HG03108 (cell line): ENCODE measurements at regions not wholly inside any gene's neighbourhood (a gene's known extent, or its start where the extent isn't known, plus 50 kb on each side); places are given as distances from the start of the nearest gene placed in this dataset.

Experiments
- ATAC-seq: cut with Tn5 transposase; IDR thresholded peaks from one replicate; pipeline ENCODE4 v1.9.1; 2021; ENCODE audit warnings: moderate library complexity; ENCODE audit not compliant: unreplicated experiment

DNA sequence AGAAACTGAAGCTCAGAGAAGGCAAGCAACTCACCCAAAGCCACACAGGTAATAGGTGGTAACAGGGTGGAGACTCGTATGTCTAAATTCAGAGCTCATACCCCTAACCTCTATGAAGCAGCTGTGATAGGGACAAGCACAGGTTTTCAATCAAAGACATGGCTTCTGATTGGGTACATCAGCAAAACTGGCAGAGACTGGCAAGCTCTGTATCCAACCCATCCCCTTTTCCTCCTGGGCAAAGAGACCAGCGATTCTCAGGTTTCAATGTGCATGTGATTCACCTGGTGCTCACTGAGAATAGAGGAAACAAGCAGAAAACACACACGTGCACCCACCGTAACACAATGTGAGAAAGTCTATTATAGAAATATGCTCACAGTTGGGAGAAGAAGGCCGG lies 153.0 kb downstream of the SMIM20 start:
- ATAC-seq = no peak

DNA sequence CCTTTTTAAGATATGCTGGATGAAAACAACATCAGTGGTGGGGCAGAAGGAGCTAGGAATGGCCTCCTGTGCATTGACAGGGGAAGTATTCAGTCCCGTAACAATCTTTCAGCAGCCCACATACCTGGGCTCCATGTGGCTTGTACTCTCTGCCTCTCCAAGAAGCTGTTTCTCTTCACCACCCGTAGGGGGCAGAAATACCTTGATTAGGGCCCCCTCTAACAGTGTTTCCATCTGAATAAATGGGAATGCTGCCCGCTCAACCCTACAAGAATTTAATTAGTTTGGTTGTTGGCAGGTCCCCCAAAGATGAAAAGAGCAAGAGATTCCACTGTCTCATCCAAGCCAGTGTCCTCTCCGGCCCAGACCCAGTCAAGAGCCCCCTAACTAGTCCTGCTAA lies 155.2 kb downstream of the SMIM20 start:
- no peak for ATAC-seq

DNA sequence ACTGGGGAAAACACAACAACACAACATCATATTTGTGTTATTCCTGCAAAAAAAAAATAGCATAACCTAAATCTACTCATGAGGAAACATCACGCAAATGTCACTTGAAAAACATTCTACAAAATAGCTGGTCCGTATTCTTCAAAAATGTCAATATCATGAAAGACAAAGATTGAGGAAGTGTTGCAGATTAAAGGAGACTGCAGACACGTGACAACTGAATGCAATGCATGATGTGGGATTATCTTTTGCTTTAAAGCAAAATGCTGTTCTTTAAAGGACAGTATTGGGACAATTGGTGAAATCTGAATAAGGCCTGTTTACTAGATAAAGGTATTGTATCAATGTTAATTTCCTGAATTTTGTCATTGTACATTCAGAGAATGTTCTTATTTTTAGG lies 157.7 kb downstream of the SMIM20 start:
- no peak for ATAC-seq

DNA sequence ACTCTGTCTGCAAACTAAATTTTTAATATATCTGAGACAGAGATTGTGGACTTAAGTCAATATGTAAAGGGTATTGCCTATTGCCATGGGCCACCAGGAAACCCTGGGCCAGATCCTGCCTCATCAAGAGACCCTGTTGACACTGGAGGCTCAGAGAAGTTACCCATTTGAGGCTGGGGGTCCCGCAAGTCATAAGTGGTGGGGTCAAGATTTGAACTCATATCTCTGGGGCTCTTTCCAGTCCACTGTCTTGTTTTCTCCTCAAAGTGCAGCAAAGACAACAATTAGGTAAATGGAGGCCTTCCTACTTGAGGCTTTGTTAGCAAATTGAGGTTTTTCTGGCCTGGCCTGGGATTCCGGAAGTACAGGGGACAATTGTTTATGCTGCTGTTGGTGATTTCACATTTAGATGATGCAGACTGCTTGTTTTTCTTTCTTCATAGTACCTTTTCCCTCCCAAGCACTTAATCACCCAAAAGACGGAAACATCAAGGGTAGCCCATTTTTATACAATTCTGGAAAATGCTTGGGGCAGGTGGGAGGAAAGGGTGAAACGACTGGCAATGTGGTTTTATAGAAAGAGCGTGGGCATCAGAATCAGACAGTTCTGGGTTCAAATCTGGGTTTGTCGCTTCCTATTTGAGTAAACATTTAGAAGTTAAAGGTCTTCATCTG lies 160.0 kb downstream of the SMIM20 start:
- no peak for ATAC-seq

DNA sequence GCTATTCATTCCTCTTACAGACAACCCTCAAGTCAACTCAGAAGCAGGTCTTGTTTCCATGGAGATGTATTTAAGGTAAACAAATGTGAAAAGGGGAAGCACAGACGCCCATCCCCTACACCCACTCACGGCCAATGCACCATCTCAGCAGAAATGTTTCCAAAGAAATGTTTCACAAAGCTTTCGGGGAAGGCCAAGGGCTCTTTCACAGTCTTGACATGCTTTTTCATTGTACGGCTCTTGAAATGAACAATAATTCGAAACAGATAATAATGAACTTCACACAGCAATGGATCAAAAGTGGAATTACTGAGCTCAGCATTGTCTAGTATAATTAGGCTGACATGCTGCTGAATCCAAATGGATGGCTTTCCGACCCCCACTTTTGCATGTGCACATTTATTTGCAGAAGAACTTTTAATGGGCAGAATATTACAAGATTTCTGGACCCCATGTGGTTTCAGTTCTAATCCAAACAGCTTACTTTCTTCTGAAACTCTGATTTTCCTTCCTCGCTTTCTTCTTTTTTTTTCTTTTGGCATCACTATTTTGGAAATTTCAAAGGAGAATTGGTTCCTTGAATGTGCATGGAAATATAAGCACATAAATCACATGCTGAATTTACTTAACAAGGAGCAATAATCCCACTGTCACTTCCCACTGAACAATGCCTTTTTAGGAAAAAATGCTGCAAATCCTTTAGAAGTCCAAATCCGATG lies 160.9 kb downstream of the SMIM20 start:
- peak; percentile 63 for ATAC-seq

DNA sequence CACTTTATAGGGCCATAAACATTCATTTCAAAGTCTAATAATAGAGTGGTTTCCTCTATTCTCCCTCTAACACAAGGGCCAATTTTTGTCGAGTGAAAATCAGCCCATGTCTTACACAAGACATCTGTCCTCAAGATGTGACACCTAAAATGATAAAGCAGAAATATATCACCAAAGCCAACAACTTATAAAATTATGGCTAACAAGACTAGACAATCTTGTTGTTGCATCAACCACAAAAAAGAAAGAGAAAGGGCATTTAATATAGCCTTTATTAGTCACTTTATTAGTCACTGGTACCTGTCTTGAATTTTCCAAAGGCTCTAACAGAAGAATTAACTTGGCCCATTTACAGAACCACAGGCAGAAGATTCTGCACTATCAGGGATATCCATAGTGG lies 161.6 kb downstream of the SMIM20 start:
- no peak for ATAC-seq

DNA sequence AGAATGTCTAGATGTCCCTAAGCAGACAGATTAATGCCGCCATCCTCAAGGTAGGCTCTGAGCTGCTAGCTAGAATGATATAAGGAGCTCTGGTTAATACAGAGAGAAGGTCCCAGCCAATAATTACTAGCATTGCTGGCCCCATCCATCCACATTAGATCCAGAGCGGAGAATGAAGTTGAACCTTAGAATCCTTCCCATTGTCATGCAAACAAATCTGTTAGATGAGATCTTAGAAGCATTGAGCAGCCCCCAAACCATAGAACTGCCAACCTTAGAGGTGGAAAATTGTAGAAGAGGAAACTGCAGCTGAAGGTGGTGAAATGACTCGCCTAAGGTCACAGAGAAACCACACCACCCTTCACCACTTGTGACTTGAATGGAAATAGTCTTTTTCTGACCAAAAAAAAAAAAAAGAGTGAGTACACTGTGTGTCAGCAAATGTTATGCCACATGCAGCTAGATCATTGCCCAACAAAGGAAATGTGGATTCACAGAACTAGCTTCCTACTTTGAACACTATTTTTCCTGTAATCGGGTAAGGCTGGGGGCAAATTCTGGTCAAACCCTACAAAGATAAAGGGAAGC lies 162.1 kb downstream of the SMIM20 start:
- peak; percentile 61 for ATAC-seq

DNA sequence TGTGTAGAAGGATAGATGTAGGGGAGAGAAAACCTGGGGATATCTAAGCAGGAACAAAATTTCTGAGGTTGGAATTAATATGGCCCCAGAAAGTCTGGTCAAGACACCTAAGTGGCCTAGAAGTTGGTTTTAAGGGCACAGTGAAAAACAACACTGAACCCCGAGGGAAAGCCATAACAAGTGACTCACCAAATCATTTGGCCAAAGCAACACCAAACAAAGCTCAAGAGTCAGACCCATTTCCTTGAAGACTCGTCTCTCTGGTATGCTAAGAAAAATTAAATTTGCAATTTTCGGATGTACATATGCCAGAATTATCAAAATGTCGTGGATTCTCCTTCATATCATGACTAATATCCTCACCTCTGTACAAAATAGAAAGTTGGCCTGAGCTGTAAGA lies 162.9 kb downstream of the SMIM20 start:
- no peak for ATAC-seq

DNA sequence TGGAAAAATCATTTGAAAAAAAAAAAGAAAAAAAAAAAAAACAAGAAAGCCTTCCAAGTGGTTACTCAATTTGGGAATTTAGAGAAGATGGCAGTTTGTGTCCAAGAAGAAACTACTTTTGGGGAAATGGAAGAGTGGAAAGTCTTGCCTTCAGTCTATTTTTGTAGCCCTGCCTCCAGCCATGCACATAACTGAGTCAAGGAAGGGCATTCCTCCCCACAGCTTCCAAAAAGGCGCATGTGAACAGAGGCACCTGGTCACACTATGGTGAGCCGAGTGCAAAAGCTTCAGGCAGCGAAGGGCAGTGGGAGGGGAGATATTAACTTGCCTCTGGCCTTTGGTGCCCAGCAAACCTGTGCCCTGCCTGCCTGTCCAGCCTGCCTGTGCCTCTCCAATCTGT lies 163.7 kb downstream of the SMIM20 start:
- ATAC-seq = no peak

DNA sequence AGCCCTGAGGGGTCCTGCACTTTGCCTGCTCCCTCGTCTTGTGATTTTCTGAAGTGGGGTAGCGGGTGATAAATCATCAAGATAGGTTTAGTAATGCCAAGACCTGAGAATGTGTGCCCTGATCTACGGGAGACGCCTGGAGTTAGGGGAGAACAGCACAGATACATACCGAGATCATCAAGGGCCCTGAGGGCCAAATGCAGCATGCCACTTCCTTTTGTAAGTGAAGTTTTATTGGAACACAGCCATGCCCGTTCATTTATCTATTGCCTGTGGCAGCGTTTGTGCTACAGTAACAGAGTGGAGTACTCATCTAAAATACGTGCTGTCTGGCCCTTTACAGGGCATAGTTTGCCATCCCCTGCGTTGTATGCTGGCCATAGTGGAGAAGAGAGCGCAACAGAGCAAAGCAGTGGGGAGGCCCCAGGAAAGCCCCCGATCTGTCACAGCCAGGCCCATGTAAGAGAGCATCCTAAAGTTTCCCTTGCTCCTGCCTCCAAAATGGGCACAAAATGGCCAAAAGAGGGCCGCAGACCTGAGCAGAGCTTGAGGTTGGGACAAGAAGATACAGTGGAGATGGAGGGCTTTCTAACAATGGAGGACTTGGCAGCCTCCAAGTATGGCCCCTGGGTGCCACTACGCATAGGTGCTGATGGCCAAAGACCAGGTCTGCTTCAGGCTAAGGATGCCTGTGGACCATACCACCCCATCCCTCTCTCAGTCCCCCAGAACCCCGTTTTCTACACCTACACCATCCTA lies 167.0 kb downstream of the SMIM20 start:
- no peak for ATAC-seq

DNA sequence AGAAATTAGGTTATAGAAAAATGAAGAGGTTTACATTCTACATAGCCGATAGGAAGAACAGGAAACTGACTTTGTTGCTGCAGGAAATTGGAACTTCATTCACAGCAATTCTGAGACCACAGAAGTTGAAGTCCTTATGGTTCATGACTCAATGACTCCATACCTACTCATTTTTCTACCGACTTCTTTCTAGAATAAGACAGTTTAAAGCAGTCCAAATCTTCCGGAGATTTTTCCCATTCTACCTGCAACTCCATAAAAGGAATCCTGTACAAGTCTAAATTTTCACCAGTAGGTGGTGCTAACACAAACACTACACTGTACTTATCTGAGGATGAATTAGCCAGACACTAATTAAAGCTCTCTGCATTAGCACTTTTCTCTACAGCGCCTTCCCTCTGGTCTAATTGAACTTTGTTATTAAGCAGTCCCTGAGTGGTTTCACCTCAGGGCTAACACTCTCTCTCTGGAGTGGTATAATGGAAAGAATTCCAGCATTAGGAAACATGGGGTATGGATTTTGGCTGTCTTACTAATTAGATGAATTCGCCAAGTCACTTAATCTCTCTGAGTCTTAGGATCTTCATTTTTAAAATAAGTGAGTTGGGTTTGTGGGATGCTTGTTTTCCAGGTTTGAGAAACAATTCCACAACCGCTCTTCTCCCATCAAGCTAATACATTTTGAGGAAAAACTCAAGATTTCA lies 167.9 kb downstream of the SMIM20 start:
- ATAC-seq = no peak

DNA sequence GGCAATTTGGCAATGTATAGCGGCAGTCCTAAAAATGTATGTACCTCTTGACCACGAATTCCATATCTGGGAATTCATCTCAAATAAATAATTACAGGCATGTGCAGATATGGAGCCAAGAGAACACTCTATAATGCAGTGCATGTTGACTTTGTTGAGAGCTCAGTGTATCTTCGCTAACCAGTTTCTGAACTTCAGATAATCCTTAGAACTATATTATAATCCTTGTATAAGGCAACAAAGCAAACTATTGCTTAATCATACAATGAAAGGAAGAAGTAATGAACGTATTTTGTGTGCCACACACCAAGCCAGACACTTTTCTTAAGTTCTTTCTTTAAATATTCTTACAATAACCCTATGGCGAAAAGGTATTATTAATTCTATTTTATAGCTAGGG lies 168.5 kb downstream of the SMIM20 start:
- no peak for ATAC-seq

DNA sequence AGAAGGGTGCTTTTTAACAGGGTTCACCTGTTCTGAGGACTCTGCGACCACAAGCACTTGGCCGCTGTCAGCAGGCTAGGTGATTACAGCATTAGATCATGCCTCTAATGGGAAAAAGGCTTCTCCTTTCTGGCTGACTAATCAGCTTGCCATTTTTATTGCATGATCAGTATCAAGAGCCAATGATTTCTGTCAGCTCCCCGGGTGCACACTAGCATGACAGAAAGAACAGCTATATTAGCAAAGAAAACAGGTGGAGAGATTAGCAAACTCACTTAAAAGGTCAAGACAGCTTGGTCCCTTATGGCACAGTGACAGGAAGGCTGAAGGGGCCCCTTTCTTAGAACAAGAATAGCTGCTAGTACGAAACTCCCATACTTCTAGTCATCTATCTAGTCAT lies 170.0 kb downstream of the SMIM20 start:
- ATAC-seq = peak; percentile 42

DNA sequence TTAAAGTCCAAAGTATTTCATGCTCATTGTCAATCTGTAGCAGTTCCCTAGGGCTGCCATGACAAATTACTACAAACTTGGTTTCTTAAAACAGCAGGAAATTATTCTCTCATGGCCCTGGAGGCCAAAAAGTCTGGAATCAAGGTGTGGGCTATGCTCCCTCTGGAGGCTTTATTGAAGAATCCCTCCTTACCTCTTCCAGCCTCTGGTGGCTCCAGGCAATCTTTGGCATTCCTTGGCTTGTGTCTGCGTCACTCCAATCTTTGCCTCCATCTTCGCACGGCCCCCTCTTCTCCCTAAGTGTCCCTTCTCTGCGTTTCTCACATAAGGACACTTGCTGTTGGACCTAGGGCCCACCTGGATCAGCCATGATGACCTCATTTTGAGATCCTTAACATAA lies 170.4 kb downstream of the SMIM20 start:
- ATAC-seq = no peak

DNA sequence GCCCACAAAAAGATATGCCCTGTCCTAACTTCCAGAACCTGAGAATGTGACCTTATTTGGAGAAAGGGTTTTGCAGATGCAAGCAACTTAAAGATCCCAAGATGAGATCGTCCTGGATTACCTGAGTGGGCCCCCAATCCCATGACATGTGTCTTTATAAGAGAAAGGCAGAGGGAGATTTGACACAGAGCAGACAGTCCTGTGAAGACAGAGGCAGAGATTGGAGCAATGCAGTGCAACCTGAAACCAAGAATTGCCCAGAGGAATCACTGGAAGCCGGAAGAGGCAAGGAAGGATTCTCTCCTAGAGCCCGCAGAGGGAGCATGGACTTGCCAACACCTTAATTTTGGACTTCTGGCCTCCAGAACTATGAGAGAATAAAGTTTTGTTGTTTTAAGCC lies 171.5 kb downstream of the SMIM20 start:
- no peak for ATAC-seq

DNA sequence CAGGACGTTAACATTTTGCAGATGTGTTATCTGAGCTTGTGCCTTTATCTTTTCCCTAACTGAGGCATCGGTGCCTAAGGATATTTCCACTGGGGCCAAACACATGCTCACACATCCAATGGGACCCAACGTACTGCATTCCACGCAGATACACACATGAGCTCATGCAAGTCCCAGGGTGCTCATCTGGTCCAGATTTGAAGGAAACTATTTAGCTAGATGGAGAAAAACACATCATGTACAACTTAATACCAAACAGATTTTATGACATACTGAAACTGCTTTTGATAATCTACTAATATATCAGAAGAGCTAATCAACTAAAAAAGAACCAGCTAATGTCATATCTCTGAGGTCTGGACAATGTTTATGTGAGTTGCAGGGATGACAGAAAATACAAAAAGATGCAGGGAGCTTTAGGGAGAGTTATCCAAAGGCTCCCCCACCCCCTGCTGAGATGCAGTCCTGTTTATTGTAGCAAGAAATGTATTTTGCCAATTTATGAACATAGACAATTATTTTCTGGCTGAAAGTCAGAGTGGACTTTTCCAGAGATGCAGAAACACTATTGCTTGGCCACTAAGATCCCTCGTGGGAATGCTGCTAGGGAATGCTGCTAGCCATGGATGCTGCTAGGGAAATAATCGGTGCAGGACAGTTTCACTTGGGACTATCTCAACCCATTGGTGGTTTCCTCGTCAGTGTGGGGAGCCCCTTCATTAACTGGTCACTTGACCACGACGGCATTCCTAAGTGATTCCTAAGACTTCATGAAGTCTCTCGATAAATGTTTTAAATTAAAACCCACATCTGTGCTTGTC lies 172.8 kb downstream of the SMIM20 start:
- ATAC-seq = no peak

DNA sequence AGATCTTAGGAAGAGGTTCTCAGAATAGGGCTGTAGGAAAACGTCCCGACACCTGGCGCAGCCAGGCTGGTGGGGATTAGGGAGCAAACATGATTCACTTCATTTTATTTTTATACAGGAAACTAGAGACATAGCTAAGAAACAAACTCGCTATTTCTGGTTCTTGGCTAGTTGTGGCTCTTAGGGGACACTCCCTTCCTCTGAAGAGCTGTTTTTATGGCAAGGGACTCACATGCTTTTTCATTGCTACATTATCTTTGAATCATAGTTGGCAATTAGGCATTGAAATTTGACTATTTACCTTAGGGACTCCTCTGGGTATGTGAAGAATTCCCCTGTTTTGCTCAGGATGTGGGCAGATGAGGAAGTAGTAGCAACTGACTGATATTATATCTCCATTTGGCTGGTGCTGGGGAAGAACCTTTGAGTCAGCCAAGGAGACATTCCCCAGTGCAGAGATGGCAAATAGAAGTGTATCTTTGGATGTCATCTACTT lies 174.5 kb downstream of the SMIM20 start:
- peak; percentile 76 for ATAC-seq

DNA sequence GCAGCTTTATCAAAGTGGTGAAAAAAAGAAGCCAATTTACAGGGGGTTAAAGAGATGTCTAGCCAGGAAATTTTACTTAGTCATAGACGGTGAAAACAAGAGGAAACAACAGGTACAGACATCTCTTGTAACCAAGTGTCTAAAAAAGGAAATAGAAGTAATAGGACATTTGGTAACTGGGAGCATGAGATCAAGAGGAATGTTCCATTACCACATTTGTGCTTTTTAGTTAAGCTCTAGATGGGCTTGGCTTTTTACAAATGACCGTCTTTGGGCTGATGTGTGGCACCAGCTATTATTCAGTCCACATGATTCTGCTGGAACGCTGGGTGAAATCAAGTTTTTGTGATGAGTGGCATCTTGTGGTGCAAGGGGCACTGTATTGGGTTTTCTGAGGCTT lies 179.5 kb downstream of the SMIM20 start:
- no peak for ATAC-seq

DNA sequence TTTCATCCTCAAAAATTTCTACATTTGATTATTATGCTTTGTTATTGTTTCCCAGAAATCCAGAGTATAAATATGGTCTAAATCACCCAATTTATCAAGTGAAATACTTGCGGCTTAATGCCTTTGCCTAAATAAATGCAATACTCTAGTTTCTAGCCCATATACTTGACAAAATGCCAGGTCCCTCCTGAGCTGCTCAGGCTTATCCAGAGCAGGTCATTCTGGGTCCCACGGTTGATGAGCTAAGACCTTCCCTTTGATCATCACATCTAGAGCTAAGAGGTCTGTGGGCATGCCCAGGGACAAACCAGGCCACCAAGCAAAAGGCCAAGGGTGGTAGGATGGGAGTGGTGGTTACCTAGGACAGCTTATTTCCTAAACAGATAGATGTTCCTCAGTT lies 180.1 kb downstream of the SMIM20 start:
- ATAC-seq = no peak

DNA sequence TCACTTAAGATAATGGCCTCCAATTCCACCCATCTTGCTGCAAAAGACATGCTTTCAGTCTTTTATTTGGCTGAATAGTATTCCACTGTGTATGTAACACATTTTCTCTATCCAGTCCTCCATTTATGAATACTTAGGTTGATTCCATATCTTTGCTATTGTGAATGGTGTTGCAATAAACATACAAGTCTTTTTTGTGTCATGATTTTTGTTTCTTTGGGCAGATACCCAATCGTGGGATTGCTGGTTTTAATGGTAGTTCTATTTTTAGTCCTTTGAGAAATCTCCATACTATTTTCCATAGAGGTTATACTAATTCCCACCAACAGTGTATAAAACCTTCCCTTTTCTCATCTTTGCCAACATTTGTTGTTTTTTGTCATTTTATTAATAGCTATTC lies 180.9 kb downstream of the SMIM20 start:
- no peak for ATAC-seq
